Nucleus accumbens (tissue), 56 donors: ENCODE measurements at regions not wholly inside any gene's neighbourhood (a gene's known extent, or its start where the extent isn't known, plus 50 kb on each side); places are given as distances from the start of the nearest gene placed in this dataset.

ENCODE experiments used
- DNase-seq, 56 donors: peaks; one replicate each; lab custom pipeline; 2025; lab: John Stamatoyannopoulos, UW

- no peak for DNase-seq
These were observed 343.2 kb downstream of the ZNF608 start for GRCh38 chr5:124403281-124403680.

- peak in 5 of 56 donors; percentile 2 to 17 (median 11) for DNase-seq
These were observed 344.3 kb downstream of the ZNF608 start for GRCh38 chr5:124402144-124402581.

- no peak for DNase-seq
These were observed 344.8 kb downstream of the ZNF608 start for GRCh38 chr5:124401476-124402143.

- DNase-seq, result no peak
These were observed 346.9 kb downstream of the ZNF608 start for GRCh38 chr5:124399426-124399961.

- DNase-seq, result no peak
These were observed 348.0 kb downstream of the ZNF608 start for GRCh38 chr5:124398460-124398859.

- DNase-seq, result no peak
These were observed 349.1 kb downstream of the ZNF608 start for GRCh38 chr5:124397317-124397716.

- DNase-seq, result peak in 1 of 56 donors; percentile 10
These were observed 350.5 kb downstream of the ZNF608 start for GRCh38 chr5:124395926-124396325.

GRCh38 chr5:124395287-124395686, 351.2 kb downstream of the ZNF608 start:
- peak in 47 of 56 donors; percentile 4 to 77 (median 40) for DNase-seq

GRCh38 chr5:124394700-124395245, 351.7 kb downstream of the ZNF608 start:
- DNase-seq, result peak in 19 of 56 donors; percentile 1 to 49 (median 20)

GRCh38 chr5:124393584-124394379, 352.7 kb downstream of the ZNF608 start:
- DNase-seq, result peak in 7 of 56 donors; percentile 6 to 26 (median 17)

- no peak for DNase-seq
These were observed 362.7 kb downstream of the ZNF608 start for GRCh38 chr5:124383693-124384092.

GRCh38 chr5:124377386-124377785, 369.1 kb downstream of the ZNF608 start:
- DNase-seq, result no peak

GRCh38 chr5:124373883-124374282, 372.6 kb downstream of the ZNF608 start:
- DNase-seq, result no peak

- no peak for DNase-seq
These were observed 374.0 kb downstream of the ZNF608 start for GRCh38 chr5:124372457-124372856.

GRCh38 chr5:124371111-124371706, 375.2 kb downstream of the ZNF608 start:
- no peak for DNase-seq

- no peak for DNase-seq
These were observed 375.8 kb downstream of the ZNF608 start for GRCh38 chr5:124370601-124371000.

GRCh38 chr5:124365361-124365801, 381.1 kb downstream of the ZNF608 start:
- DNase-seq, result no peak

GRCh38 chr5:124355928-124356327, 390.5 kb downstream of the ZNF608 start:
- DNase-seq, result no peak

- DNase-seq, result no peak
These were observed 393.4 kb downstream of the ZNF608 start for GRCh38 chr5:124353016-124353415.

- DNase-seq, result no peak
These were observed 394.1 kb downstream of the ZNF608 start for GRCh38 chr5:124352312-124352711.

- DNase-seq, result no peak
These were observed 396.5 kb downstream of the ZNF608 start for GRCh38 chr5:124349931-124350330.
